SK-N-SH treated with all-trans-retinoic acid at 6 μM for 48 hours (cell line): ENCODE measurements at regions not wholly inside any gene's neighbourhood (a gene's known extent, or its start where the extent isn't known, plus 50 kb on each side); places are given as distances from the start of the nearest gene placed in this dataset.

ENCODE experiments used
- ARNTL ChIP-seq: fragments of 450-650 bp; formaldehyde crosslinking; IDR thresholded peaks from 2 replicates; pipeline ENCODE4 v1.5.0; 2020; ENCODE audit warnings: low read depth, mild to moderate bottlenecking, moderate library complexity, borderline replicate concordance
- BACH2 ChIP-seq: fragments of 250-450 bp; sonication (Bioruptor Pico); IDR thresholded peaks from 2 replicates; pipeline ENCODE4 v1.9.0; 2021; ENCODE audit warnings: mild to moderate bottlenecking, borderline replicate concordance
- GLIS3 ChIP-seq: fragments of 250-450 bp; sonication (Bioruptor Pico); IDR thresholded peaks from 2 replicates; pipeline ENCODE4 v1.5.0; 2020; ENCODE audit warnings: mild to moderate bottlenecking, moderate library complexity
- PATZ1 ChIP-seq: fragments of 250-450 bp; sonication (Bioruptor Pico); IDR thresholded peaks from 2 replicates; pipeline ENCODE4 v1.8.0; 2020; ENCODE audit warnings: mild to moderate bottlenecking, moderate library complexity, borderline replicate concordance
- POU6F1 ChIP-seq: fragments of 250-450 bp; sonication (Bioruptor Pico); IDR thresholded peaks from 2 replicates; pipeline ENCODE4 v1.8.0; 2021; ENCODE audit warnings: low read depth, mild to moderate bottlenecking, moderate library complexity, borderline replicate concordance
- PPARA ChIP-seq: fragments of 250-450 bp; sonication (Bioruptor Pico); IDR thresholded peaks from 2 replicates; pipeline ENCODE4 v1.5.0; 2020; ENCODE audit warnings: mild to moderate bottlenecking, borderline replicate concordance
- TCF4 ChIP-seq: fragments of 250-450 bp; sonication (Bioruptor Pico); IDR thresholded peaks from 2 replicates; pipeline ENCODE4 v1.8.0; 2021; ENCODE audit warnings: mild to moderate bottlenecking, moderate library complexity, borderline replicate concordance
- ZFP30 ChIP-seq: fragments of 450-650 bp; formaldehyde crosslinking; IDR thresholded peaks from 2 replicates; pipeline ENCODE4 v1.5.0; 2022; ENCODE audit warnings: mild to moderate bottlenecking, moderate library complexity

GRCh38 chrX:45822124-45822523 is 621.4 kb upstream of the DIPK2B start:
- no peak for TF ChIP-seq BACH2
- TF ChIP-seq ARNTL, result no peak
- TF ChIP-seq POU6F1, result no peak
- no peak for TF ChIP-seq TCF4 (CRISPR knock-in tag)
- no peak for TF ChIP-seq ZFP30
- no peak for TF ChIP-seq PATZ1 (CRISPR knock-in tag)
- no peak for TF ChIP-seq PPARA (CRISPR knock-in tag)
- no peak for TF ChIP-seq GLIS3 (CRISPR knock-in tag)
